Panc1 (cell line): ENCODE measurements at regions not wholly inside any gene's neighbourhood (a gene's known extent, or its start where the extent isn't known, plus 50 kb on each side); places are given as distances from the start of the nearest gene placed in this dataset.

Experiments used
- ATAC-seq: fragments of 200-7000 bp; cut with Tn5 transposase; 2 replicates; pipeline ENCODE4 v1.9.1; 2020; ENCODE audit warnings: mild to moderate bottlenecking, moderate library complexity
- BruUV-seq: library from RNA; stranded (reverse); fragments of 400-500 nt; replicated peaks from 2 replicates; lab custom pipeline; 2021; lab: Mats Ljungman, UMichigan
- CTCF ChIA-PET: fragments of 300-600 bp; sonication (Branson Sonifier 250); formaldehyde crosslinking; loops from one replicate; lab custom pipeline; 2022; ENCODE audit warnings: antibody characterized with exemption; lab: Charles Lee
- POLR2A ChIA-PET: fragments of 300-600 bp; sonication (Branson Sonifier 250); formaldehyde crosslinking; loops from one replicate; lab custom pipeline; 2022; ENCODE audit warnings: antibody characterized with exemption; lab: Charles Lee
- DNase-seq: peaks from one replicate; pipeline ENCODE4 v3.0.0-alpha.2; 2010; ENCODE audit warnings: low read depth, low spot score
- H3K27ac ChIP-seq: 2 replicates; pipeline ENCODE4 v1.5.1; 2011; ENCODE audit warnings: mild to moderate bottlenecking, low read length, inconsistent platforms
- H3K27me3 ChIP-seq: fragments of 200-500 bp; sonication (Bioruptor generic); 2 replicates; pipeline ENCODE4 v1.6.0; 2014; ENCODE audit warnings: low read length, inconsistent platforms; ENCODE audit not compliant: control insufficient read depth, insufficient read depth
- H3K36me3 ChIP-seq: fragments of 200-500 bp; sonication (Bioruptor generic); 2 replicates; pipeline ENCODE4 v1.5.1; 2014; ENCODE audit warnings: inconsistent platforms, mild to moderate bottlenecking, low read length, moderate library complexity; ENCODE audit not compliant: control insufficient read depth, insufficient read depth
- H3K4me1 ChIP-seq: 2 replicates; pipeline ENCODE4 v1.5.1; 2011; ENCODE audit warnings: inconsistent platforms, mild to moderate bottlenecking, low read length, moderate library complexity; ENCODE audit not compliant: control insufficient read depth, insufficient read depth
- H3K4me3 ChIP-seq, 2 experiments: 2 replicates each; pipeline ENCODE4 v1.5.1; 2011 to 2012; ENCODE audit warnings: low read depth in 2 of 2, low read length in 2 of 2, mild to moderate bottlenecking in 2 of 2, inconsistent platforms in 1 of 2, moderate library complexity in 1 of 2
- H3K9me3 ChIP-seq: fragments of 200-500 bp; sonication (Bioruptor generic); 2 replicates; pipeline ENCODE4 v1.5.1; 2014; ENCODE audit warnings: low read depth, mild to moderate bottlenecking, inconsistent platforms, low read length, moderate library complexity; ENCODE audit not compliant: control insufficient read depth, insufficient read depth
- POLR2AphosphoS5 ChIP-seq: IDR thresholded peaks from 2 replicates; pipeline ENCODE4 v1.6.1; 2012; ENCODE audit warnings: mild to moderate bottlenecking, low read depth, low read length, moderate library complexity
- SIN3A ChIP-seq: IDR thresholded peaks from 2 replicates; pipeline ENCODE4 v1.6.1; 2012; ENCODE audit warnings: low read depth, mild to moderate bottlenecking, low read length, moderate library complexity, borderline replicate concordance; ENCODE audit not compliant: insufficient read depth
- TCF7L2 ChIP-seq: IDR thresholded peaks from 2 replicates; pipeline ENCODE4 v1.6.1; 2011; ENCODE audit warnings: mild to moderate bottlenecking, low read depth, low read length, inconsistent platforms
- in situ Hi-C: cut with HindIII; loops from 2 replicates; pipeline ENCODE4 v1.10.0; 2016; ENCODE audit warnings: low sequenced_read_pairs, low pct_unique_long_range_greater_than_20kb
- intact Hi-C: fragments of 100-400 bp; cut with micrococcal nuclease; formaldehyde crosslinking; loops from one replicate; pipeline ENCODE4 v1.10.0; 2022; ENCODE audit not compliant: unreplicated experiment
- TF ChIP-seq, protein P1 (sequence below): fragments of 450-650 bp; IDR thresholded peaks from 2 replicates; pipeline ENCODE4 v1.5.1; 2017; ENCODE audit warnings: mild to moderate bottlenecking
- TF ChIP-seq, protein P2 (sequence below), 2 experiments: IDR thresholded peaks; 2 replicates each; pipeline ENCODE4 v1.6.1; 2011 to 2012; ENCODE audit warnings: low read depth in 2 of 2, control low read depth in 1 of 2, low read length in 1 of 2, mild to moderate bottlenecking in 1 of 2, moderate library complexity in 1 of 2; ENCODE audit not compliant: insufficient read depth in 1 of 2

DNA sequence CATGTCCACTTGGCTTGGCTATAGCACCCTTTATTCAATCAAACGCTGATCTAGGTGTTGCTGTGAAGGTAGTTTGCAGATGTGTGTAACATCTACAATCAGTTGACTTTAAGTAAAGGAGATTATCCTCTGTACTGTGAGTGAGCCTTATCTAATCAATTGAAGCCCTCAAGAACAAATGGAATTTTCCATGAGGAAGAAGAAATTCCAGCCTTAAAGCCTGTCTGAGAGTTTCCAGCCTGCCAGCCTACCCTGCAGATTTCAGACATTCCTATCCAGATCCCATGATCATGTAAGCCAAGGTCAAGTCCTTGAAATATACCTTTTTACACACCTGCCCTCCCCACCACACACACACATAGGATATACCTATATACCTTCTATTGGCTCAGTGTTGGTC is 696.7 kb downstream of the MRPL39 start:
- ATAC-seq (no peak), DNase-seq (no peak)
- Histone ChIP-seq H3K4me3 (no peak overlapping the region), H3K36me3 (no peaks in the 10 kb centered on the region), H3K9me3 (no peaks in the 10 kb centered on the region), H3K27me3 (no peaks in the 10 kb centered on the region), H3K27ac (no peak overlapping the region), H3K4me1 (no peaks in the 10 kb centered on the region)
- ChIA-PET POLR2A (no interaction called here), CTCF (no interaction called here)
- in situ Hi-C loops (no loop called here), intact Hi-C loops (no loop called here)
- no peak for TF ChIP-seq POLR2AphosphoS5
- TF ChIP-seq, protein P1, sequence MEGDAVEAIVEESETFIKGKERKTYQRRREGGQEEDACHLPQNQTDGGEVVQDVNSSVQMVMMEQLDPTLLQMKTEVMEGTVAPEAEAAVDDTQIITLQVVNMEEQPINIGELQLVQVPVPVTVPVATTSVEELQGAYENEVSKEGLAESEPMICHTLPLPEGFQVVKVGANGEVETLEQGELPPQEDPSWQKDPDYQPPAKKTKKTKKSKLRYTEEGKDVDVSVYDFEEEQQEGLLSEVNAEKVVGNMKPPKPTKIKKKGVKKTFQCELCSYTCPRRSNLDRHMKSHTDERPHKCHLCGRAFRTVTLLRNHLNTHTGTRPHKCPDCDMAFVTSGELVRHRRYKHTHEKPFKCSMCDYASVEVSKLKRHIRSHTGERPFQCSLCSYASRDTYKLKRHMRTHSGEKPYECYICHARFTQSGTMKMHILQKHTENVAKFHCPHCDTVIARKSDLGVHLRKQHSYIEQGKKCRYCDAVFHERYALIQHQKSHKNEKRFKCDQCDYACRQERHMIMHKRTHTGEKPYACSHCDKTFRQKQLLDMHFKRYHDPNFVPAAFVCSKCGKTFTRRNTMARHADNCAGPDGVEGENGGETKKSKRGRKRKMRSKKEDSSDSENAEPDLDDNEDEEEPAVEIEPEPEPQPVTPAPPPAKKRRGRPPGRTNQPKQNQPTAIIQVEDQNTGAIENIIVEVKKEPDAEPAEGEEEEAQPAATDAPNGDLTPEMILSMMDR = no peak
- no peak for TF ChIP-seq TCF7L2
- TF ChIP-seq, protein P2, sequence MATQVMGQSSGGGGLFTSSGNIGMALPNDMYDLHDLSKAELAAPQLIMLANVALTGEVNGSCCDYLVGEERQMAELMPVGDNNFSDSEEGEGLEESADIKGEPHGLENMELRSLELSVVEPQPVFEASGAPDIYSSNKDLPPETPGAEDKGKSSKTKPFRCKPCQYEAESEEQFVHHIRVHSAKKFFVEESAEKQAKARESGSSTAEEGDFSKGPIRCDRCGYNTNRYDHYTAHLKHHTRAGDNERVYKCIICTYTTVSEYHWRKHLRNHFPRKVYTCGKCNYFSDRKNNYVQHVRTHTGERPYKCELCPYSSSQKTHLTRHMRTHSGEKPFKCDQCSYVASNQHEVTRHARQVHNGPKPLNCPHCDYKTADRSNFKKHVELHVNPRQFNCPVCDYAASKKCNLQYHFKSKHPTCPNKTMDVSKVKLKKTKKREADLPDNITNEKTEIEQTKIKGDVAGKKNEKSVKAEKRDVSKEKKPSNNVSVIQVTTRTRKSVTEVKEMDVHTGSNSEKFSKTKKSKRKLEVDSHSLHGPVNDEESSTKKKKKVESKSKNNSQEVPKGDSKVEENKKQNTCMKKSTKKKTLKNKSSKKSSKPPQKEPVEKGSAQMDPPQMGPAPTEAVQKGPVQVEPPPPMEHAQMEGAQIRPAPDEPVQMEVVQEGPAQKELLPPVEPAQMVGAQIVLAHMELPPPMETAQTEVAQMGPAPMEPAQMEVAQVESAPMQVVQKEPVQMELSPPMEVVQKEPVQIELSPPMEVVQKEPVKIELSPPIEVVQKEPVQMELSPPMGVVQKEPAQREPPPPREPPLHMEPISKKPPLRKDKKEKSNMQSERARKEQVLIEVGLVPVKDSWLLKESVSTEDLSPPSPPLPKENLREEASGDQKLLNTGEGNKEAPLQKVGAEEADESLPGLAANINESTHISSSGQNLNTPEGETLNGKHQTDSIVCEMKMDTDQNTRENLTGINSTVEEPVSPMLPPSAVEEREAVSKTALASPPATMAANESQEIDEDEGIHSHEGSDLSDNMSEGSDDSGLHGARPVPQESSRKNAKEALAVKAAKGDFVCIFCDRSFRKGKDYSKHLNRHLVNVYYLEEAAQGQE (IDR thresholded peaks at IDR 0.05; ENCODE audit: insufficient read depth in 1 of 2, low read depth in 2 of 2, low read length in 1 of 2) = no peak
- no peak for TF ChIP-seq SIN3A
- no TSS peak for BruUV-seq

DNA sequence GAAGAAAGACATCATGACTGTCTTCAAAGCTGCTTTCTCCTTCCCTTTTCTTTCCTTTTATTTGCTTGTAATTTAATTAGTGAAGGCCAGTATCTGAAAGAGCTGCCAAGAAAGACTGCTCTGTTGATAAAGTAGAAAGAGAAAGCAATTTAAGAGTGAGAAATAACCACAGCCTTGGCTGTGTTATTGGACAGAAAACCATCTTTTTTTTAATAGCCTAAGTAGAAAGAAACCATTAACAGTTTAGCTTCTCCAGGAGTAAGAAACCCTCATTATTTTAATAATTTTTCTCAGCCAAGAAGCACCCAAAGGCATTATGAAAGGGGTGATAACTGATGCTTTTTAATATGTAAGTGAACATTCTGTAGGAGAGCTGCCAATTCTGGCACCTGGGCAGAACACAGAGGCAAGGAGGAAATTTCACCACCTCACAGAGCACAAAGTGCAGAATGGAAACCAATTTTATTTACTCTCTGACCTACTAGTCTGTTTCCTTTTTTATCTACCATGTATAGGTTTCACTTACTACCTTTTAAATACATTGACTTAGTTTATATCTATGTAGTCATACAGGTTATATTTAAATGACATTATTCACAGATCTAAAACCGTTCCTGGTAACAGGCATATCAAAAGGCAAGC is 703.2 kb downstream of the MRPL39 start:
- ChIA-PET POLR2A (no interaction called here), CTCF (no interaction called here)
- Histone ChIP-seq H3K27ac (no peak overlapping the region), H3K4me3 (no peak overlapping the region), H3K4me1 (no peaks in the 10 kb centered on the region), H3K27me3 (no peaks in the 10 kb centered on the region), H3K36me3 (no peaks in the 10 kb centered on the region), H3K9me3 (no peaks in the 10 kb centered on the region)
- in situ Hi-C loops = no loop called here
- TF ChIP-seq, protein P2 (IDR thresholded peaks at IDR 0.05; ENCODE audit: insufficient read depth in 1 of 2, low read depth in 2 of 2, low read length in 1 of 2) = no peak
- no peak for TF ChIP-seq SIN3A
- TF ChIP-seq TCF7L2 = no peak
- TF ChIP-seq, protein P1 = no peak
- TF ChIP-seq POLR2AphosphoS5 = no peak
- ATAC-seq = no peak
- no TSS peak for BruUV-seq
- intact Hi-C loops = no loop called here
- no peak for DNase-seq
